Thyroid gland (tissue), 4 donors: ENCODE measurements at regions not wholly inside any gene's neighbourhood (a gene's known extent, or its start where the extent isn't known, plus 50 kb on each side); places are given as distances from the start of the nearest gene placed in this dataset.

ENCODE experiments used
- DNase-seq, 2 donors: peaks; one replicate each; pipeline ENCODE4 v3.0.0-alpha.2; 2019
- H3K27ac ChIP-seq, 3 donors: fragments of 200-600 bp; sonication (generic); 1 replicate in 2 of 3; 2 replicates in 1 of 3; pipeline ENCODE4 v1.5.1; 2016 to 2019; ENCODE audit warnings: mild to moderate bottlenecking in 1 of 3, moderate library complexity in 1 of 3
- H3K27me3 ChIP-seq: fragments of 200-600 bp; sonication (generic); one replicate; pipeline ENCODE4 v1.5.1; 2019
- H3K36me3 ChIP-seq, 2 donors: fragments of 200-600 bp; sonication (generic); one replicate each; pipeline ENCODE4 v1.5.1; 2016 to 2019
- H3K4me1 ChIP-seq, 2 donors: fragments of 200-600 bp; sonication (generic); one replicate each; pipeline ENCODE4 v1.5.1; 2017 to 2019
- H3K4me3 ChIP-seq, 3 donors: fragments of 200-600 bp; sonication (generic); replicated peaks in 1 of 3; 1 replicate in 2 of 3; 2 replicates in 1 of 3; pipeline ENCODE4 v1.5.1; 2016; ENCODE audit warnings: mild to moderate bottlenecking in 1 of 3
- H3K9me3 ChIP-seq: fragments of 200-600 bp; sonication (generic); one replicate; pipeline ENCODE4 v1.5.1; 2017
- CTCF ChIP-seq, 6 experiments: fragments of 200-600 bp in 3 of 6; fragments of 450-650 bp in 3 of 6; sonication (generic) in 3 of 6; IDR thresholded peaks; one replicate each; pipeline ENCODE4 v1.5.1; 2016 to 2019; ENCODE audit warnings: antibody characterized with exemption in 6 of 6, mild to moderate bottlenecking in 2 of 6, inconsistent platforms in 1 of 6, moderate library complexity in 1 of 6
- POLR2A ChIP-seq, 2 donors: fragments of 450-650 bp; IDR thresholded peaks; one replicate each; pipeline ENCODE4 v1.6.1; 2017; ENCODE audit warnings: antibody characterized with exemption in 2 of 2, mild to moderate bottlenecking in 2 of 2, moderate library complexity in 1 of 2
- WGBS, 2 donors: methylation state at CpG; one replicate each; pipeline ENCODE4 v1.1.5; 2017; 5-methylcytosine and 5-hydroxymethylcytosine counted together
- intact Hi-C: fragments of 100-400 bp; cut with DNase I; formaldehyde crosslinking; loops from one replicate; pipeline ENCODE4 v1.15.1; 2023

GRCh38 chr2:22701561-22702160 is 683.3 kb upstream of the KLHL29 start:
- TF ChIP-seq POLR2A (IDR thresholded peaks at IDR 0.05) (no peak), CTCF (IDR thresholded peaks at IDR 0.05) (no peak)
- peak overlapping the region; percentile 37 to 56 (median 56) for H3K27ac ChIP-seq
- H3K4me3 ChIP-seq, result no peak overlapping the region
- intact Hi-C loops, result no loop called here
- DNase-seq, result peak; percentile 29 to 53
- peaks cover 0 to 17% of the 10 kb centered on the region in 2 donors for H3K4me1 ChIP-seq
- H3K27me3 ChIP-seq, result no peaks in the 10 kb centered on the region
- H3K9me3 ChIP-seq, result no peaks in the 10 kb centered on the region
- no peaks in the 10 kb centered on the region for H3K36me3 ChIP-seq
- 18 to 25% methylated on average over 2 of the region's 2 CpGs for WGBS, 2 donors

GRCh38 chr2:22703286-22703920 is 681.6 kb upstream of the KLHL29 start:
- no peaks in the 10 kb centered on the region for H3K9me3 ChIP-seq
- no peaks in the 10 kb centered on the region for H3K27me3 ChIP-seq
- no peak overlapping the region for H3K27ac ChIP-seq
- peaks cover 0 to 17% of the 10 kb centered on the region in 2 donors for H3K4me1 ChIP-seq
- DNase-seq, result no peak
- no peaks in the 10 kb centered on the region for H3K36me3 ChIP-seq
- 83 to 100% methylated on average over 1 of the region's 1 CpG for WGBS, 2 donors
- intact Hi-C loops, result no loop called here
- no peak overlapping the region for H3K4me3 ChIP-seq
- TF ChIP-seq POLR2A (IDR thresholded peaks at IDR 0.05), result no peak
- no peak for TF ChIP-seq CTCF (IDR thresholded peaks at IDR 0.05)

GRCh38 chr2:22719396-22719795 is 665.6 kb upstream of the KLHL29 start:
- Histone ChIP-seq H3K4me3 (no peak overlapping the region), H3K27me3 (no peaks in the 10 kb centered on the region), H3K9me3 (no peaks in the 10 kb centered on the region), H3K36me3 (no peaks in the 10 kb centered on the region), H3K27ac (no peak overlapping the region), H3K4me1 (no peaks in the 10 kb centered on the region)
- no peak for TF ChIP-seq CTCF (IDR thresholded peaks at IDR 0.05)
- no peak for TF ChIP-seq POLR2A (IDR thresholded peaks at IDR 0.05)
- intact Hi-C loops, result no loop called here
- DNase-seq, result no peak

GRCh38 chr2:22729466-22729865 is 655.5 kb upstream of the KLHL29 start:
- H3K9me3 ChIP-seq, result no peaks in the 10 kb centered on the region
- WGBS, 2 donors, result 66 to 78% methylated on average over 5 of the region's 5 CpGs
- intact Hi-C loops, result no loop called here
- H3K4me1 ChIP-seq, result no peaks in the 10 kb centered on the region
- no peaks in the 10 kb centered on the region for H3K36me3 ChIP-seq
- DNase-seq, result no peak
- no peak overlapping the region for H3K4me3 ChIP-seq
- TF ChIP-seq CTCF (IDR thresholded peaks at IDR 0.05) (no peak), POLR2A (IDR thresholded peaks at IDR 0.05) (no peak)
- no peaks in the 10 kb centered on the region for H3K27me3 ChIP-seq
- no peak overlapping the region for H3K27ac ChIP-seq

- Histone ChIP-seq H3K27ac (no peak overlapping the region), H3K4me1 (no peaks in the 10 kb centered on the region), H3K27me3 (no peaks in the 10 kb centered on the region), H3K4me3 (no peak overlapping the region), H3K36me3 (no peaks in the 10 kb centered on the region), H3K9me3 (no peaks in the 10 kb centered on the region)
- no peak for DNase-seq
- intact Hi-C loops, result no loop called here
- no peak for TF ChIP-seq CTCF (IDR thresholded peaks at IDR 0.05)
- no peak for TF ChIP-seq POLR2A (IDR thresholded peaks at IDR 0.05)
- WGBS, 2 donors, result 57 to 84% methylated on average over 1 of the region's 1 CpG
Measured at GRCh38 chr2:22734373-22735045, 650.5 kb upstream of the KLHL29 start.
